Activated B cell treated with CpG ODN at 0.5 μM for 24 hours (primary cell): ENCODE measurements at regions not wholly inside any gene's neighbourhood (a gene's known extent, or its start where the extent isn't known, plus 50 kb on each side); places are given as distances from the start of the nearest gene placed in this dataset.

Experiments used
- ATAC-seq: fragments of 200-7000 bp; cut with Tn5 transposase; one replicate; pipeline ENCODE4 v1.10.0; 2021; ENCODE audit warnings: low read depth, mild to moderate bottlenecking, moderate library complexity
- CTCF ChIA-PET: fragments of 350-600 bp; sonication (Branson Sonifier 250); formaldehyde crosslinking; loops from one replicate; lab custom pipeline; 2021; ENCODE audit warnings: antibody characterized with exemption; lab: Charles Lee
- POLR2A ChIA-PET: fragments of 350-600 bp; sonication (Branson Sonifier 250); formaldehyde crosslinking; loops from one replicate; lab custom pipeline; 2021; ENCODE audit warnings: antibody characterized with exemption; lab: Charles Lee
- DNase-seq: peaks from one replicate; pipeline ENCODE4 v3.0.0; 2022
- H3K27ac Mint-ChIP-seq: one replicate; pipeline ENCODE4 v1.8.0; 2020; ENCODE audit warnings: mixed read lengths
- H3K27me3 Mint-ChIP-seq: one replicate; pipeline ENCODE4 v1.8.0; 2021; ENCODE audit warnings: mixed read lengths
- H3K36me3 Mint-ChIP-seq: one replicate; pipeline ENCODE4 v1.8.0; 2021; ENCODE audit warnings: low read depth, mixed read lengths
- H3K4me1 Mint-ChIP-seq: one replicate; pipeline ENCODE4 v1.8.0; 2021; ENCODE audit warnings: mixed read lengths
- H3K4me3 Mint-ChIP-seq: one replicate; pipeline ENCODE4 v1.8.0; 2020; ENCODE audit warnings: mild to moderate bottlenecking, mixed read lengths
- H3K9me3 Mint-ChIP-seq: one replicate; pipeline ENCODE4 v1.8.0; 2020; ENCODE audit warnings: mixed read lengths
- CTCF ChIP-seq: fragments of 200-600 bp; IDR thresholded peaks from one replicate; pipeline ENCODE4 v1.8.0; 2022; ENCODE audit warnings: antibody characterized with exemption, mild to moderate bottlenecking
- intact Hi-C: fragments of 100-400 bp; cut with micrococcal nuclease; formaldehyde crosslinking; loops from one replicate; pipeline ENCODE4 v1.15.1; 2024

- intact Hi-C loops = no loop called here
- POLR2A ChIA-PET = no interaction called here
- TF ChIP-seq CTCF = no peak
- no peak overlapping the region for H3K4me3 Mint-ChIP-seq
- no peaks in the 10 kb centered on the region for H3K9me3 Mint-ChIP-seq
- DNase-seq = no peak
- CTCF ChIA-PET = interaction anchor here (0.8 kb wide), 1 partner anchor 183 kb away, joined by 3 read pairs; no protein-coding TSS in a partner anchor
- no peak overlapping the region for H3K27ac Mint-ChIP-seq
- H3K27me3 Mint-ChIP-seq = peaks cover 18% of the 10 kb centered on the region
- ATAC-seq = no peak
- H3K36me3 Mint-ChIP-seq = no peaks in the 10 kb centered on the region
- no peaks in the 10 kb centered on the region for H3K4me1 Mint-ChIP-seq
Observed at GRCh38 chr4:123747016-123747415, 350.4 kb downstream of the SPRY1 start.

DNA sequence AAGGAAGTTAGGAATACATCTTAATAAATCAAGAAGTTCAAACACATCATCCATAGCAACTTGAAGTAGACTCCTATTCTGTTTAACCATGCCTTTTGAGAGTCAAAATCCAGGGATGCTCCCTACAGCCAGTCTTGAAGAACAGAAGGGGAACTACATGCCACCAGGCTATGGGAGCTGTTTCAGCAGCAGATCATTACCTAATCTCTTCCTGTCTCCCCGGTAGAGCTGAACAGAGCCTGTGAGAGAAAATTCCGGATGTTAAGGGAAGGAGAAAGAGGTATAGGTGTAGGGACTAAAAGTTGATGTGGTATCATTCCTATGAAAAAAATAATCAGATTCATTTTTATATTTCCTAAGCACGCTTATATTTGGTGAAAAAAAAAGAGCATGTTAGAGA, 352.2 kb downstream of the SPRY1 start:
- no peak overlapping the region for H3K4me3 Mint-ChIP-seq
- ChIA-PET CTCF (no interaction called here), POLR2A (no interaction called here)
- H3K27me3 Mint-ChIP-seq = peaks cover 18% of the 10 kb centered on the region
- no peak for TF ChIP-seq CTCF
- H3K4me1 Mint-ChIP-seq = no peaks in the 10 kb centered on the region
- DNase-seq (no peak), ATAC-seq (no peak)
- intact Hi-C loops = no loop called here
- no peak overlapping the region for H3K27ac Mint-ChIP-seq
- no peaks in the 10 kb centered on the region for H3K9me3 Mint-ChIP-seq
- no peaks in the 10 kb centered on the region for H3K36me3 Mint-ChIP-seq

- POLR2A ChIA-PET = no interaction called here
- Mint-ChIP-seq H3K27ac (no peak overlapping the region), H3K36me3 (no peaks in the 10 kb centered on the region), H3K27me3 (peaks cover 16% of the 10 kb centered on the region), H3K4me1 (no peaks in the 10 kb centered on the region), H3K4me3 (no peak overlapping the region), H3K9me3 (no peaks in the 10 kb centered on the region)
- ATAC-seq (no peak), DNase-seq (no peak)
- intact Hi-C loops = no loop called here
- TF ChIP-seq CTCF = no peak
- CTCF ChIA-PET = no interaction called here
Observed at GRCh38 chr4:123749383-123749782, 352.8 kb downstream of the SPRY1 start.

- ChIA-PET POLR2A (no interaction called here), CTCF (no interaction called here)
Observed at GRCh38 chr4:123750044-123750443, 353.4 kb downstream of the SPRY1 start.

DNA sequence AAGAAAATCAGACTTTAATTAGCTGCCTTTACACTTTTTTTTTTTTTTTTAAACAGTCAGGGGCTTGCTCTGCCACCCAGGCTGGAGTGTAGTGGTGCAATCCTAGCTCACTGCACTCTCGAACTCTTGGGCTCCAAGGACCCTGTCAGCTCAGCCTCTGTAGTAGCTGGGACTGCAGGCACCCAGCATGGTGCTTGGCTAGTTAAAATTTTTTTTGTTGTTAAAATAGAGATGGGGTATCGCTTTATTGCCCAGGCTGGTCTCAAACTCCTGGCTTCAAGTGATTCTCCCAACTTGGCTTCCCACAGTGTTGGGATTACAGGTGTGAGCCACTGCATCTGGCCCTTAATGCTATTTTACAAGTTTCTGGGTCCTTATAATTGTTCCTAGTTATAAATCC, 359.1 kb downstream of the SPRY1 start:
- Mint-ChIP-seq H3K4me1 (no peaks in the 10 kb centered on the region), H3K27ac (no peak overlapping the region), H3K36me3 (no peaks in the 10 kb centered on the region), H3K27me3 (peaks cover 7% of the 10 kb centered on the region), H3K9me3 (no peaks in the 10 kb centered on the region), H3K4me3 (no peak overlapping the region)
- DNase-seq = no peak
- intact Hi-C loops = no loop called here
- ChIA-PET CTCF (no interaction called here), POLR2A (no interaction called here)
- no peak for ATAC-seq
- TF ChIP-seq CTCF = no peak

More at GRCh38 chr4:123750044-123750443, 353.4 kb downstream of the SPRY1 start:
- H3K4me3 Mint-ChIP-seq = no peak overlapping the region
- ATAC-seq (no peak), DNase-seq (no peak)
- intact Hi-C loops = no loop called here
- TF ChIP-seq CTCF = no peak
- peaks cover 16% of the 10 kb centered on the region for H3K27me3 Mint-ChIP-seq
- no peaks in the 10 kb centered on the region for H3K9me3 Mint-ChIP-seq
- H3K36me3 Mint-ChIP-seq = no peaks in the 10 kb centered on the region
- no peaks in the 10 kb centered on the region for H3K4me1 Mint-ChIP-seq
- H3K27ac Mint-ChIP-seq = no peak overlapping the region
